Astrocyte (in vitro differentiated cells and primary cell): ENCODE measurements at regions not wholly inside any gene's neighbourhood (a gene's known extent, or its start where the extent isn't known, plus 50 kb on each side); places are given as distances from the start of the nearest gene placed in this dataset.

ENCODE experiments used
- CTCF ChIP-seq: IDR thresholded peaks from 2 replicates; pipeline ENCODE4 v1.5.1; 2011; ENCODE audit warnings: low read depth, mild to moderate bottlenecking, inconsistent platforms, low read length, moderate library complexity; ENCODE audit not compliant: insufficient read depth
- EZH2 ChIP-seq: IDR thresholded peaks from 2 replicates; pipeline ENCODE4 v1.6.1; 2012; ENCODE audit warnings: mild to moderate bottlenecking, low read length, inconsistent platforms; ENCODE audit not compliant: insufficient read depth

GRCh38 chr20:62571669-62572344, 70.5 kb upstream of the SLCO4A1 start:
- TF ChIP-seq CTCF (no peak), EZH2 (no peak)
